H4 (cell line): ENCODE measurements at regions not wholly inside any gene's neighbourhood (a gene's known extent, or its start where the extent isn't known, plus 50 kb on each side); places are given as distances from the start of the nearest gene placed in this dataset.

Experiments used
- DNase-seq: peaks from one replicate; pipeline ENCODE4 v3.0.0-alpha.2; 2015; ENCODE audit warnings: low spot score

GRCh38 chr2:237170020-237170419, 84.3 kb downstream of the COPS8 start:
- DNase-seq = no peak

GRCh38 chr2:237171396-237171795, 85.7 kb downstream of the COPS8 start:
- peak; percentile 85 for DNase-seq

GRCh38 chr2:237171881-237172280, 86.2 kb downstream of the COPS8 start:
- no peak for DNase-seq

DNA sequence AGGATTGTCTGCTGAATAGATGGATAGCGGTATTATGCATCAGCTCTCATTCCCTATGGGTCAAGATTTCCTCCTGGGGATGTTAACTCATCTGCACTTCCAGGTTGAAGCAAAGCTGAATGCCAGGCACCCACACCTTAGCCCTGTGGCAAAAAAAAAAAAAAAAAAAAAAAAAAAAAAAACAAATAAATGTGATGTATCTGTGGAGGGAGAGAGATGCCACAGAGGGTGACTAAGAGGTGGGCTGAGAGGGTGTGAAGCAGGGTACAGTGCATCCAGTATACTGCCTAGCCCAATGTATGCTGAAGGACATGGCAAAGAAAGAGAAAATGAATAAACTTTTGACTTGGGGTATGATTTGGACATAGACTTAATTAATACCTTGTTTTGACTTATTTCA, 91.4 kb downstream of the COPS8 start:
- DNase-seq = no peak

GRCh38 chr2:237177986-237178385, 92.3 kb downstream of the COPS8 start:
- no peak for DNase-seq

GRCh38 chr2:237178396-237178795, 92.7 kb downstream of the COPS8 start:
- DNase-seq = peak; percentile 93

- DNase-seq = no peak
Observed at GRCh38 chr2:237179161-237179560, 93.5 kb downstream of the COPS8 start.

GRCh38 chr2:237180187-237180586, 94.5 kb downstream of the COPS8 start:
- DNase-seq = no peak

DNA sequence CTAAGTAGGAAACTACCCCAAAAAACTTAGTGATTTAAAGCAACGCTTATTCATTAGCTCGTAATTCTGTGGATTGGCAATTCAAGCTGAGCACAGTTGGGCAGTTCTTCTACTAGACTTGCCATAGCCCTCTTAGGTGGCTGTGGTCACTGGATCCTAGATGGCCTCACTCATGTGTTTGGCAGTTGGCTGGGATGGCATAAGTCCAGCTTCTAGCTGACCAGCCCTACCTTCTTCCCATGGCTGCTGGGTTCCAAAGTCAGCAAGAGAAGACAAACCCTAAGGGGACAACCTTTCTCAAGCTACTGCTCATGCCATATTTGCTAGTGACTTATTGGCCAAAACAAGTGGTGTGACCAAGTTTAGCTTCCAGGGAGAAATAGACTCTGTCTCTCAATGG, 95.3 kb downstream of the COPS8 start:
- DNase-seq = no peak

GRCh38 chr2:237181844-237182243, 96.2 kb downstream of the COPS8 start:
- peak; percentile 76 for DNase-seq

DNA sequence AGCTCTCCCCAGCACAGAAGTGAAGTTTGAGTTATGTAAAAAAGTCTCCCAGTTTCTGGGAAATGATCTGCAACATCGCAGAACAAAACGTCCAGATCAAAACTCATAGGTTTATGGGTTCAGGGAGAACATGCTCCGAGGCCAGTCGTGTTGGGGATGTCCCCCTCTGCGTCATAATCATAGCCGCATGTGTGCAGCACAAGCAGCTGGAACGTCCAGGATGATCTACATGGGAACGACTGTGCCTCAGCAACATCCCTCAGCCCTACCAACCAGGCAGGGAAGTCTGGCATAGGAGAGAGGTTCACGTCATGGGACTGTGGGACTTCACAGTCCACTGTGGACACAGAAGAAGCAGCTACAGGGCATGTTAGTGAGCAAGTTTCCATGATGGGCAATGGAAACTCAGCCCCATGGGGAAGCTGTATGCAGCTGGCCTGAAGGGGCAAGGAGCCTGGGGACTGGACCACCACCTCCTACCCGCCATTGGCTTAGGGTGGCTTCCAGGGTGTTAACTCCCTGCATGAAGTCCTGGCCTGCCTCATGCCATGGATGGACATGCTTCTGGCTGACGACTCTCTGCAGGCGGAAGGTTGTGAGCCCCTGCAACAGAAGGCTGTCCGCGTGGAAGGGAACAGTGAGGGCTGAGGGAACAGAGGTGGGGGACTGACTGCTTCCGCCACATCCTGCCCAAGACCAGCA, 96.9 kb downstream of the COPS8 start:
- no peak for DNase-seq

DNA sequence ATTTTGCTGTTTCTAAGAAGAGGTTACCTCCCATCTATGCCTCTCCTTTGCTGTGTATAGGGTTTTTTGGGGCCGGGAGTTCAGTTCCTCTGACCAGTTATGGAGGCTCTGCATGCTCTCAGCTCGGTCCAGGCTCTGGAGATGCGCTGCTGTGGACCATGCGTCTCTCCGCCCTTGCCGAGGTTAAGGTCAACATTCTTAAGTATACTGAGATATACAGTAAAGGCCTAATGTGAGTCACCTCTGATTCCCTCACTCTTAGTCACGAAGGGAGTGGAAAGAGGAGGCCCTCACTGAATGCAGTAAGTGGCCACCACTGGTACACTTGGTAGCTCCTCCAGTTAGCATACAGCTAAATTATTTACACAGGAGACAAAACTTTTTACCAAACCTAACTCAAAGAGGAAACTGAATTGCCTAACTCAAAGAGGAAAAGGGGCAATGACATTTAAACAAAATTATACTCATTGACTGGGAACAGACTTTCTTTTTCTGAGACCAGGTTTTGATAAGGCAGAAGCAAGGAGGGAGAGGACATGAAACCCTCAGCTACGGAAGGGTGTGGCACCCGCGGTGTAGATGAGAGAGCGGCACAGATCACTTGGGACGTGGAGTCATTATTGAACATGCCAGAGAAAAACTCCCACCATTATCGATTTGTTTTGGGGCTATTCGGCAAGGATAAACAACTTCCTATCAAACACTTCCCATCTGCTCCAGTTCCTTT, 98.7 kb downstream of the COPS8 start:
- peak; percentile 62 for DNase-seq

DNA sequence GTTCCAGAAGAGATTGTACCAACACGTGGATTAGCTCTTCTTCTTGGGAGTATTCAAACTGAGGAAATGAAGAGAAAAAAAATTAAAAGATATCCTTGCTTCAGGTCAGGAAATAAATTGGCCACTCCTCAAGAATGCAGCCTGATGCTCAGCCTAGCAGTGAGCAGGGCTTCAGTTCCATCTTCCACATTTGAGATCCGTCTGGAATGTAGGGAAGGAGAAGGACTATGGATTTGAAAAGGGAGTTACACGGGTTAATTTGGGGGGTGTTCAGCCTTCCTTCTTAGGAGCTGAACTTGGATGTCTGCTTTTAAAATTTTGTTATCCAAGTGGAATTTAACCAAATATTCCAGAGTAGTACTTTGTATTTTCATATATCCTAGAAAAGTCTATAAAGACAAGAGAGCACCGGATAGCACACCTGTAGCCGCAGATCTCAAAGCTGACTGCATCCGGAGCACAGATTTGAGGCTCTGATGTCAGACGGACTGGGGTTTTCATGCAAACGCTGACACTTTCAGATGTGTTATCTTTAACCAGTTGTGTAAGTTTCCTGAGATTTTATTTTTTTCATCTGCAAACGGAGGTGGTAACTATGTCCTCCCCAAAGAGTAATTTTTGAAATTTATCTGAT, 99.3 kb downstream of the COPS8 start:
- DNase-seq = no peak

DNA sequence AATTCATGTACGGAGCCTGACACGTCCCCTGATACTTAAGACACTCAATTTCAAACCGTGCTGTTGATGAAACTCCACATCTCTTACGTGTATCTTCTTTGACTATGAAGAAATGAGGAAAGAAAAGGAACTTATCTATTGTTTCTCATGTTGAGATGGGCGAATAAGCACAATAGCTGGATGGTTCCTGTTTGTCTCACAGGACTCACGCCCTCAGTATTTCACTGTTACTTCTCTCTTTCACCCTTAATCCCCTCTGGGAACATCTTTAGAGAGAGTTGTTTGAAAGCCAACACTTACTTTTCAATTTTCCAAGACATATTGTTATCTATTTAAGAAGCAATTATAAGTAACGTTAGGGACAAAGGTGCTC, 99.8 kb downstream of the COPS8 start:
- DNase-seq = no peak

GRCh38 chr2:237189799-237190198, 104.1 kb downstream of the COPS8 start:
- DNase-seq = no peak

GRCh38 chr2:237190966-237191713, 105.5 kb downstream of the COPS8 start:
- no peak for DNase-seq

- DNase-seq = no peak
Observed at GRCh38 chr2:237191714-237192081, 106.0 kb downstream of the COPS8 start.

DNA sequence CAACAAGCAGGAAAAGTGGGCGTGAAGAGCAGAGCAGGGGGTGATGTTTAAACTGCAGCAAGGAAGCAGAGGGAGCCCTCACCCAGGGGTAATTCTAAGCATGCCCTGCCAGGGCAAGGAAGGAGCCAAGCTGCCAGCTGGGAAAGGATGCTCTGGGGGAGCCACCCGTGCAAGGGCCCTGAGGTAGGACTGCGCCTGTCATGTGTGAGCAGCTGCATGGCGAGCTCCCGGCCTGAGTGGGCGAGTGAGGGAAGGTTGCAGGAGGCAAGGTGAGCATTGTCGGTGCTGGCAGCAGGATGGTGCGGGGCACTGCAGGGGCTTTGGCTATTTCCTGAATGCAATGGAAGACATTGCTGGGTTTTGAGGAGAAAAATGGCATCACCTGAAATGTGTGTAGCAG, 107.2 kb downstream of the COPS8 start:
- DNase-seq = no peak

GRCh38 chr2:237193436-237193835, 107.7 kb downstream of the COPS8 start:
- no peak for DNase-seq

DNA sequence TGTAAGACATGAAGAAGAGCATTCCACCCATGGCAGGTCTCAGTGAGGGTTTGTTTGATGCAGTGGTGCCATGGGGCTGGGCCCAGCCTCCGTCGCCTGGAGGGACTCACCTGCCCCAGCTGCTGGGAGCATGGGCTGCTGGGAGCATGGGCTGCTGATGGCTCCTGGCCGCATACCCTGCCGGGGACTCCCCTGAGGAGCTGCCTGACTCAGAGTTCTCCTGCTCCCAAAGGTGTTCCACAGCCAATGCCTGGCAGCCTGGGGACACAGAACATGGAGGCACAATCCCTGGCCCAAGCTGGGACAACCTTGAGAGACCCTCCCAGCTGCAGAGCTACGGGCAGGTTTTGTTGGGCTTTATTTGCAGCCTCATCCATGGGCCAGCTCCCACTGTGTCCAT, 108.4 kb downstream of the COPS8 start:
- no peak for DNase-seq

DNA sequence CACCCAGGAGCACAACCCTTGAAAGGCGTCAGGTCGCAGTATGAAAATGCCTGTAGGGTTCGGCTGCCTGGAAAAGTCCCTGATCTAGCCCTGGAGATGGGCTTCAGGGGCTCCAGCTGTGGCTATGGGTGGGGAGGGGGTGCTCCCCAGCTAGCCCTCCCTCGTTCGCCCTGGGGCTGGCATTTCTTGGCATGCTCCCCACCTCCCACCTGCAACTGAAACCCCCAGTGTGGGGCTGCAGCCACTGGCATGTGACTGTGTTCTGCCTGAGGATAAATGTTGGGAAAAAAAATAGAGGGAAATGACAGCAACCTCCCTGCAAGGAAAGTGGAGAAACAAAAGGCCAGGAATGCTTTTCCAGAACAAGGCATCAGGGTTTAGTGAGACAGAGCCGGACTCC, 109.2 kb downstream of the COPS8 start:
- DNase-seq = no peak

GRCh38 chr2:237195396-237196120, 109.9 kb downstream of the COPS8 start:
- DNase-seq = no peak
